ENCODE measurements at regions not wholly inside any gene's neighbourhood (a gene's known extent, or its start where the extent isn't known, plus 50 kb on each side); places are given as distances from the start of the nearest gene placed in this dataset.

DNA sequence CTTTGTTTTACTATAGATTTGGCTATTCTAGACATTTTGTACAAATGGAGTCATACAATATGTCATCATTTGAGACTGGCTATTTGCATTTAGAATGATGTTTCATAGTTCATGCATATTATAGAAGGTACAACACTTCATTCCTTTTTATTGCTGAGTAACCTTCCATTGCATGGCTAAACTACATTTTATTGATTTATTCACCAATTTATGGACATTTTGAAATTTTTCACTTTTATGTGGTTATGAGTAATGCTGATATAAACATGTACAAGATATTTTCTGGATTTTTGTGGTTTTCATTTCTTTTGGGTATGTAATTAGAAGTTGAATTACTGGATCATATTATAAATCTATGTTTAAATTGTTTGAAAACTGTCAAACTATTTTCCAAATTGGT lies 710.3 kb upstream of the SLITRK5 start:
- TF ChIP-seq CTCF (IDR thresholded peaks at IDR 0.05; ENCODE audit: extremely low read depth in 1 of 2, insufficient read depth in 1 of 2, low read depth in 1 of 2, low read length in 2 of 2) (no peak), POLR2AphosphoS5 (IDR thresholded peaks at IDR 0.05; ENCODE audit: insufficient read depth, low read depth, low read length) (no peak), POLR2A (IDR thresholded peaks at IDR 0.05; ENCODE audit: low read depth, low read length) (no peak), EZH2 (IDR thresholded peaks at IDR 0.05; ENCODE audit: borderline replicate concordance, low read depth, low read length, severe bottlenecking) (no peak), MAX (IDR thresholded peaks at IDR 0.05; ENCODE audit: insufficient read depth, insufficient read length) (no peak)
